GM19351 (cell line): ENCODE measurements at regions not wholly inside any gene's neighbourhood (a gene's known extent, or its start where the extent isn't known, plus 50 kb on each side); places are given as distances from the start of the nearest gene placed in this dataset.

Experiments
- ATAC-seq: cut with Tn5 transposase; IDR thresholded peaks from one replicate; pipeline ENCODE4 v1.9.1; 2021; ENCODE audit warnings: mild to moderate bottlenecking, moderate library complexity; ENCODE audit not compliant: unreplicated experiment

- ATAC-seq, result no peak
Measured at GRCh38 chr12:116481726-116482125, 77.5 kb upstream of the MAP1LC3B2 start.

GRCh38 chr12:116482179-116482578, 77.0 kb upstream of the MAP1LC3B2 start:
- ATAC-seq, result no peak

- ATAC-seq, result no peak
Measured at GRCh38 chr12:116482859-116483258, 76.3 kb upstream of the MAP1LC3B2 start.

DNA sequence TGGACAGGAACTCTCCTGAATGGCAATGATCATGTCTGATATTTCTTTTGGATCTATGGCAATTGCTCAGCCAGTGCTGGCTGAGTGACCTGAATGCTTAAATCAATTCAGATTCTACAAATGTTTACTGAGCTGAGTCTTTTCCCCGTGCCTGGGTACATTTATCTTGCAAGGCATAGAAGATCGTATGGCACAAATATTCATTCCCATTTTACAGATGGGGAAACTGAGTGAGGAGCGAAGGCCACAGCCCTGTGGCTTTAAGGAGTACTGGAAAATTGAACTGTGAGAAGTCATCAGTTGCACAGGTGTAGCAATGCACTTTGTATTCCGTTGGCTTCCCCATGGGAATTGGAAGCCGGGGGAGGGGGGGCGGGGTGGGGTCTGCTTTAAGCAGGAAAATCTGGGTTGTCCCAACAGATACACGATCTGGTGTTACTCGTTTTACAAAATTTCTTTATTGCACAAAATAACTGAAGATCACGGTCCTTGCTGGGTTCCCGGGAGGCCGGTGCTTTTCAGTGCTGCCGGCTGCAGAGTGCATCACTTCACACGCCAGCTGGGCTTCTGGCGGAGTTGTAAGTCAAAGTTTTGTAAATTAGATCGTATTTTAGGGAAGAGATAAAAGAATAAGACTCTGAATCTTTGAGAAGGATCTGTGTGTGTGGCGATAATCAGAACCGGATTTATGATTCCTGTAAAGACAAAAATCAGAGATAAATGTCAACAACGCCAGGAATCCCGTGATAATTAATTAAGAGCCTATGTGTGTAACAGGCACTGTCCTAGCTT, 75.0 kb upstream of the MAP1LC3B2 start:
- ATAC-seq, result no peak

DNA sequence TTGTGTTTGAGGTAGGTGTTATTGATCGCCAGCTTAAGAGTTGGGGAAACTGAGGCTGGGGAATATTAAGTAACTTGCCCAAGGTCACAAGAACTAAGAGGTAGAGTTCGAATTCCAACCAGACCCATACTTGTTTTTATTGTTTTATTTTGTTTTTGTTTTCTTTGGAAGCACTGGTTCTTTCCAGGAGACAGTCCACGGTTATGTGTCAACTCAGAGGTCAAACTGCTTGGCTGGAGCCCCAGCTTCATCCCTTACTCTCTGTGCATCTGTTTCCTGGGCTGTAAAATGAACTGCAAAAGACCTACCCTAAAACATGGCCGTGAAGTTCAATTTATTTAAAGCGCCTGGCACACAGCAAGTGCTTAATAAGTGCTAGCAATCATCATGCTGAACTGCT, 74.4 kb upstream of the MAP1LC3B2 start:
- ATAC-seq, result no peak

DNA sequence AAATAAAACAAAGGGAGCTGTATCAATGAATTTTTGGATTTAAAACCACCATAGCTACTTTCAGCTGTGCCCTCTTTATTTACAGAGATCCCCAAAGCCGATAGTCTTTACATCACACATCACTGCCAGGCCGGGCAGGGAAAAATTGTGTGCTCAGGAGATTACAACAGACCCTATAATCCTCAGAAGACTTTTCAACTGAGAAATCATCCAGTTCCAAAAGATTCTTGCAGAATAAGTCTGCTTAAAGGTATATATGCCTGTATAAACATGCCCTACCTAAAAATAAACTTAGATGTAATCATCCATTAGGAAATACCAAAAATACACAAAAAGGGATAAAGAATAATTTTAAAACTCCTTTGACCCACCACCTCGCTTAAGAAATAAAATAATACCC, 70.1 kb upstream of the MAP1LC3B2 start:
- no peak for ATAC-seq

DNA sequence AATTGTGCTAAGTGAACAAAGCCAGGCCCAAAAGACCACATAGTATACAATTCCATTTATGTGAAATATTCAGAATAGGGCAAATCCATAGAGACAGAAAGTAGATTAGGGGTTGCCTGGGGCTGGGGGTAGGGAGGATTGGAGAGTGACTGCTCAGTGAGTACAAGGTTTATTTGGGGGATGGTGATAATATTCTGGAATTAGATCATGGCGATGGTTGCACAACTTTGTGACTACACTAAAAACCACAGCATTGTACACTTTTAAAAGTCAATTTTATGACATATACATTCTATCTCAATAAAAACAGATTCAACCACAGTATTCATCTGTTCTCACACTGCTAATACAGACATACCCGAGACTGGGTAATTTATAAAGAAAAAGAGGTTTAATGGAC, 68.7 kb upstream of the MAP1LC3B2 start:
- no peak for ATAC-seq

DNA sequence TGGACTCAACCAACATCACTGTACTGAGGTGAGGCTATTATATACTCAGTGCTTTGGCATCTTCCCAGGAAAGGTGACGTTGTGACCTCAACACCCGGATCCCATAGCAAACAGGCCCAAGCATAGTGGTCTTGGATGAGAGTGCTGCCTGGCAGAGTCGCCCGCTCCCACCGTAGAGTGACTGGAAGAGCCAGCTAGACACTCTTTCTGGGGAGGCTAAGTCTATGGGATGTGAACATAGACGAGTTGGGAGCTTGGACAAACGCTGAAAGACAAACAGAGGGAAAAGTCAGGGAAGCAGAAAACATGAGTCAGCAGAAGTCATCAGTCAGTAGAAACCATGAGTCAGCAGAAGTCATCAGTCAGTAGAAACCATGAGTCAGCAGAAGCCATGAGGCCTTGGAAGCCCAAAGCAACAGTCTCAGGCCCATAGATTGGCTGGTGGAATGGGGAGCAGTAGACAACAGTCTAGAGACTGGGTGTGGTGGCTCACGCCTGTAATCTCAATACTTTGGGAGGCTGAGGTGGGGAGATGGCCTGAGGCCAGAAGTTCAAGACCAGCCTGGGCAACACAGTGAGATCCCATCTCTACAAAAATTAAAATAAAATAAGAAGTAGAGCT, 66.4 kb upstream of the MAP1LC3B2 start:
- no peak for ATAC-seq

DNA sequence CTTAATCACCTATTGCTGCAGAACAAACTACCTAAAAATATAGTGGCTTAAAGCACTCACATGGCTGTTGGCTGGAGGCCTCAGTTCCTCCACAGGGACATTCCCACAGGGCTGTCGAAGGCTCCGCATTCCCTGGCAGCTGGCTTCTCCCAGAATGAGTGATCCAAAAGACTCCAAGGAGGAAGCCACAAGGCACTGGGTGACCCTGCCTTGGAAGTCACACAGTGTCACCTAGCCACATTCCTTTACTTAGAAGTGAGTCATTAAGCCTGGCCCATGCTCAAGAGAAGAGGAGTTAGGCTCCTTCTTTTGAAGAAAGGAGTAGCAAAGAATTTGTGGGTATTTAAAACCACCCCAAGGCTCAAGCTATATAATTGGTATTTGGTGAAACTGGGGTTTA, 63.9 kb upstream of the MAP1LC3B2 start:
- ATAC-seq, result no peak

- no peak for ATAC-seq
Measured at GRCh38 chr12:116497051-116497591, 62.1 kb upstream of the MAP1LC3B2 start.

DNA sequence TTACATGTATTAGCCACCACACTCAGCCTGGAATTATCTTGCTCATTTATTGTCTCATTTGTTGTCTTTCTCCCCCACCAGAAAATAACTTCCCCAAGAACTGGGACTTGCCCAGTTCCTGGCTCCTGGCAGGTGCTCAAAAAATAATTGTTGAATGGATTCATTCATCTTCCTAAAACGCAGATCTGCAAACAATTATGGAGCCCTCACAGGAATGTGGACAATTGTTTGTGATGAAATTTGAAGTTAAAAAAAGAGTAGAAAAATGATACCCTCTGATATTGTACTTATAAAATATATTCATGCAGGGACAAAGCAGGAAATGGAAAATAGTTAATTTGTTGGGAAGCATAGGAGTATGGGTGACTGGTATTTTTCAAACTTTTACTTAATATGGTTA, 60.7 kb upstream of the MAP1LC3B2 start:
- ATAC-seq, result no peak

GRCh38 chr12:116502141-116502725, 56.9 kb upstream of the MAP1LC3B2 start:
- no peak for ATAC-seq

- ATAC-seq, result no peak
Measured at GRCh38 chr12:116502989-116503496, 56.1 kb upstream of the MAP1LC3B2 start.

- no peak for ATAC-seq
Measured at GRCh38 chr12:116504438-116504837, 54.7 kb upstream of the MAP1LC3B2 start.

DNA sequence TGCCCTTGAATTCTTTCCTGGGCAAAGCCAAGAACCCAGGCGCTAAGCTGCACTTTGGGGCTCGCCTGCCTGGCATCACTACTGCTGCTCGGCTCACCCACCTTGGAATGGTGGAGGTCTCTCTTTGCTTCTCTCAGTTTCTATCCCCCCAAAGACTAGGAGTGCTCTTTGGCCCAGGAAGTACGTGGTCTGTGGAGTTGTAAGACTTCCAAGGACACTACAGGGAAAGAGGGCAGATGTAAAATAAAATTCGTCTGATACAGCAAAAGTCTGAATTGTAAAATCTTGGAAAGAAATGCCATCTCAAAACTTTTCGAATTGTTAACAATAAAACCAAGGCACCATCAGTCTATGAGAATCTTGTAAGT, 52.5 kb upstream of the MAP1LC3B2 start:
- no peak for ATAC-seq

DNA sequence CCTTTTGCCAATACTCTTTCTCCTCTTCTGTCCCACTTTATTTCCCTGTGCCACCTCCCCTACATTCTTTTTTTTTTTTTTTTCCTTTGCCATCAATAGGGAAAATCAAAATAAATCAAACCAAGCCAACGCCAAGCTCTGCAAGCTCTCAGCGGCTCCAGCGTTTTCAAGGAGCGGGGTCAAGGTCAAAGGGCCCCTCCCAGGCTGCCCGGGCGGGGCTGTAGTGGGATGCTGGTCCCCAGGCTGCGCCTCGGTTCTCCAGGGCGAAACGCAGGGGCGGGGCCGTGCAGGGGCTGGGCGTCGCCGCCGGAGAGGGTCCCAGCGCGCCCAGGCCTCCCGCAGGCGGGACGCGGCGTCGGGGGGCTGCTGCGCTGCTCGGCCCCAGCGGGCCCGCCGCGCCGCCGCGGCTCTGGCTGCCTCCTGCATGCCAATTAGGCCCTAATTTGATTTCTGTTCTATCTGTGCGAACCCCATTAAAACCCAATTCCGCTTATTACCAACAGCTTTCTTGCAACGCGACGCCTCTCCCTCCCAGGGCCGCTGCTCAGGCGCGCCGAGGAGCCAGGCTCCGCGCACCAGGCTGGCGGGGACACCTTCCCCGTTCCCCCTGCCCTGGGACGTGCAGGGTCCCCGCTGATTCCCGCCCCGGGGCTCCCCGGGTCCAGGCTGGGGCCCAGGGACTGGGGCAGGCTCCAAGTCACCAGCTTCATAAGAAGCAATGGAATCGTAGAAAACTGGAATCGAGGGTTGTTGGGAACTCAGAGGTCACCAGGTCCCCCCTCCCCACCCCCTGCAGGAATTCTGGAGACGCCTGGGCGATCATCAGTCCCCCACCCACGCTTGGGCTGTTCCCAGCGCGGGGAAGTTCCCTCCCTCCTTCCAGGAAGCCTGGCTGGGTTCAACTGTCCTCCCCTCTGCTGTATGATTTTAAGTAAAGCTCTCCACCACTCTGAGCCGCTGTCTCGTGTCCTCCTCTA, 50.7 kb upstream of the MAP1LC3B2 start:
- ATAC-seq, result no peak
